HCT116 (cell line): ENCODE measurements at regions not wholly inside any gene's neighbourhood (a gene's known extent, or its start where the extent isn't known, plus 50 kb on each side); places are given as distances from the start of the nearest gene placed in this dataset.

Experiments used
- ATAC-seq: fragments of 200-7000 bp; cut with Tn5 transposase; 2 replicates; pipeline ENCODE4 v1.9.1; 2020; ENCODE audit warnings: mild to moderate bottlenecking, moderate library complexity
- BruUV-seq: library from RNA; stranded (reverse); fragments of 400-500 nt; replicated peaks from 2 replicates; lab custom pipeline; 2021; lab: Mats Ljungman, UMichigan
- CTCF ChIA-PET: fragments of 300-600 bp; sonication (Branson Sonifier 250); formaldehyde crosslinking; loops from one replicate; lab custom pipeline; 2021; ENCODE audit warnings: antibody characterized with exemption; lab: Charles Lee
- POLR2A ChIA-PET: fragments of 300-600, 350-600 bp; sonication (Branson Sonifier 250); formaldehyde crosslinking; loops from one replicate; lab custom pipeline; 2021; ENCODE audit warnings: antibody characterized with exemption; lab: Charles Lee
- RAD21 ChIA-PET, 2 experiments: fragments of 300-600 bp; sonication (Branson Sonifier 250); formaldehyde crosslinking; loops; one replicate each; lab custom pipeline; 2023; ENCODE audit warnings: low total read pairs in 2 of 2; ENCODE audit not compliant: uncharacterized antibody in 2 of 2, unreplicated experiment in 2 of 2, low non-redundant PET in 1 of 2; lab: Charles Lee
- DNase-seq: peaks from one replicate; pipeline ENCODE4 v3.0.0-alpha.2; 2010; ENCODE audit warnings: low read depth, low spot score
- H2AFZ ChIP-seq: fragments of 200-600 bp; shearing (Covaris generic), sonication (generic); 2 replicates; pipeline ENCODE4 v1.6.1; 2017; ENCODE audit warnings: low read depth, mixed run types, mixed read lengths, antibody characterized with exemption, low read length; ENCODE audit not compliant: poor library complexity, severe bottlenecking
- H3K27ac ChIP-seq: 2 replicates; pipeline ENCODE4 v1.5.1; 2012; ENCODE audit warnings: low read depth, low read length
- H3K27me3 ChIP-seq: fragments of 200-600 bp; sonication (generic); 2 replicates; pipeline ENCODE4 v1.6.1; 2016; ENCODE audit warnings: mixed run types, low read length, mixed read lengths; ENCODE audit not compliant: insufficient read depth
- H3K36me3 ChIP-seq, 2 experiments: fragments of 200-500 bp in 1 of 2; fragments of 200-600 bp in 1 of 2; sonication (Bioruptor generic) in 1 of 2; sonication (generic) in 1 of 2; 2 replicates each; pipeline versions ENCODE4 v1.5.1 to v1.6.1; 2014 to 2016; ENCODE audit warnings: low read length in 2 of 2, inconsistent platforms in 1 of 2, mixed read lengths in 1 of 2, mixed run types in 1 of 2; ENCODE audit not compliant: insufficient read depth in 2 of 2, control insufficient read depth in 1 of 2
- H3K4me1 ChIP-seq, 2 experiments: fragments of 200-600 bp in 1 of 2; sonication (generic) in 1 of 2; 2 replicates each; pipeline versions ENCODE4 v1.5.1 to v1.6.1; 2012 to 2017; ENCODE audit warnings: low read length in 2 of 2, inconsistent platforms in 1 of 2, mild to moderate bottlenecking in 1 of 2, mixed read lengths in 1 of 2, mixed run types in 1 of 2, moderate library complexity in 1 of 2; ENCODE audit not compliant: insufficient read depth in 2 of 2, control insufficient read depth in 1 of 2
- H3K4me2 ChIP-seq: fragments of 200-600 bp; sonication (generic); 2 replicates; pipeline ENCODE4 v1.6.1; 2017; ENCODE audit warnings: mixed run types, low read length, mixed read lengths
- H3K4me3 ChIP-seq, 2 experiments: fragments of 200-600 bp in 1 of 2; sonication (generic) in 1 of 2; replicated peaks in 1 of 2; 2 replicates each; pipeline ENCODE4 v1.5.1; 2011 to 2016; ENCODE audit warnings: low read length in 2 of 2, control low read depth in 1 of 2, low read depth in 1 of 2, mild to moderate bottlenecking in 1 of 2, mixed read lengths in 1 of 2, mixed run types in 1 of 2
- H3K79me2 ChIP-seq: fragments of 200-600 bp; sonication (generic); 2 replicates; pipeline ENCODE4 v1.6.1; 2017; ENCODE audit warnings: mild to moderate bottlenecking, mixed run types, low read length, moderate library complexity, mixed read lengths; ENCODE audit not compliant: insufficient read depth
- H3K9ac ChIP-seq: fragments of 200-600 bp; sonication (generic); 2 replicates; pipeline ENCODE4 v1.6.1; 2016; ENCODE audit warnings: low read length, mixed read lengths
- H3K9me2 ChIP-seq: fragments of 200-600 bp; sonication (generic), shearing (Covaris generic); 2 replicates; pipeline ENCODE4 v1.6.1; 2017; ENCODE audit warnings: mixed run types, mild to moderate bottlenecking, moderate library complexity; ENCODE audit not compliant: insufficient read depth
- H3K9me3 ChIP-seq, 2 experiments: fragments of 200-500 bp in 1 of 2; fragments of 200-600 bp in 1 of 2; sonication (Bioruptor generic) in 1 of 2; sonication (generic) in 1 of 2; 2 replicates each; pipeline ENCODE4 v1.6.1; 2014 to 2017; ENCODE audit warnings: low read length in 2 of 2, mixed read lengths in 2 of 2, inconsistent platforms in 1 of 2, low read depth in 1 of 2, mild to moderate bottlenecking in 1 of 2, mixed run types in 1 of 2, moderate library complexity in 1 of 2; ENCODE audit not compliant: control insufficient read depth in 1 of 2, insufficient read depth in 1 of 2
- H4K20me1 ChIP-seq: fragments of 200-600 bp; sonication (generic), shearing (Covaris generic); 2 replicates; pipeline ENCODE4 v1.6.1; 2017; ENCODE audit warnings: mixed run types, mild to moderate bottlenecking, moderate library complexity; ENCODE audit not compliant: insufficient read depth
- EGR1 ChIP-seq: IDR thresholded peaks from 2 replicates; pipeline ENCODE4 v1.6.1; 2012; ENCODE audit warnings: low read depth
- SIN3A ChIP-seq: IDR thresholded peaks from 2 replicates; pipeline ENCODE4 v1.6.1; 2012; ENCODE audit warnings: low read depth
- intact Hi-C: fragments of 100-400 bp; cut with micrococcal nuclease; formaldehyde crosslinking; loops from 2 replicates; pipeline ENCODE4 v1.10.0; 2022
- TF ChIP-seq, protein P1 (sequence below): IDR thresholded peaks from 2 replicates; pipeline ENCODE4 v1.6.1; 2012; ENCODE audit warnings: low read depth

DNA sequence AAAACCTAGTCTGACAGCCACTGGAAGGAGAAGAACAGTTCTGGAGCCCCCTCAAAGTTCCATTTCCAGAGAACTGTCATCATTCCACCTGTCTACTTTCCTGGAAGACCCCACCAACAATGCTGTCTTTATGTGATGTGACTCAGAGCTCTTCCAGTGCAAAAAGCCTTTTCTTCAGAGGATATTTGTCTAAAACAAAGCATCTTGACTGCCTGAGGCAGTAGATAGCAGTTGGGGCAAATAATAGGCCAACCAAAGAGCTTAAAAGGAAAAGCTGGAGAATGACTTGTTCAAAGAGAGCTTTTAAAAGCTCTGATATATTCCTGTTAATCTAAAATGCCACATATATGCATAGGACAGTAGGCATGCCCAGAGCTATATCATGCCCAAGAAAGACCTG lies 62.6 kb downstream of the MIS18A start:
- Histone ChIP-seq H3K4me1 (no peaks in the 10 kb centered on the region), H3K79me2 (no peaks in the 10 kb centered on the region), H3K4me3 (no peak overlapping the region), H3K36me3 (no peaks in the 10 kb centered on the region), H3K9ac (no peak overlapping the region), H3K27me3 (peaks cover 86% of the 10 kb centered on the region), H3K9me2 (no peaks in the 10 kb centered on the region), H3K27ac (no peak overlapping the region), H4K20me1 (no peaks in the 10 kb centered on the region), H3K9me3 (no peaks in the 10 kb centered on the region), H3K4me2 (no peak overlapping the region), H2AFZ (no peak overlapping the region)
- ChIA-PET RAD21 (no interaction called here), POLR2A (no interaction called here), CTCF (no interaction called here)
- DNase-seq (no peak), ATAC-seq (no peak)
- intact Hi-C loops: no loop called here
- TF ChIP-seq EGR1 (no peak), SIN3A (no peak)
- no TSS peak for BruUV-seq

- Histone ChIP-seq H4K20me1 (no peaks in the 10 kb centered on the region), H3K4me1 (no peaks in the 10 kb centered on the region), H3K79me2 (no peaks in the 10 kb centered on the region), H3K27me3 (peaks cover 91% of the 10 kb centered on the region), H3K36me3 (no peaks in the 10 kb centered on the region), H3K4me2 (no peak overlapping the region), H3K9me2 (no peaks in the 10 kb centered on the region), H3K9ac (no peak overlapping the region), H3K9me3 (no peaks in the 10 kb centered on the region), H3K4me3 (no peak overlapping the region), H3K27ac (no peak overlapping the region), H2AFZ (no peak overlapping the region)
- intact Hi-C loops: no loop called here
- ChIA-PET RAD21 (no interaction called here), CTCF (no interaction called here), POLR2A (no interaction called here)
- no TSS peak for BruUV-seq
- TF ChIP-seq, protein P1, sequence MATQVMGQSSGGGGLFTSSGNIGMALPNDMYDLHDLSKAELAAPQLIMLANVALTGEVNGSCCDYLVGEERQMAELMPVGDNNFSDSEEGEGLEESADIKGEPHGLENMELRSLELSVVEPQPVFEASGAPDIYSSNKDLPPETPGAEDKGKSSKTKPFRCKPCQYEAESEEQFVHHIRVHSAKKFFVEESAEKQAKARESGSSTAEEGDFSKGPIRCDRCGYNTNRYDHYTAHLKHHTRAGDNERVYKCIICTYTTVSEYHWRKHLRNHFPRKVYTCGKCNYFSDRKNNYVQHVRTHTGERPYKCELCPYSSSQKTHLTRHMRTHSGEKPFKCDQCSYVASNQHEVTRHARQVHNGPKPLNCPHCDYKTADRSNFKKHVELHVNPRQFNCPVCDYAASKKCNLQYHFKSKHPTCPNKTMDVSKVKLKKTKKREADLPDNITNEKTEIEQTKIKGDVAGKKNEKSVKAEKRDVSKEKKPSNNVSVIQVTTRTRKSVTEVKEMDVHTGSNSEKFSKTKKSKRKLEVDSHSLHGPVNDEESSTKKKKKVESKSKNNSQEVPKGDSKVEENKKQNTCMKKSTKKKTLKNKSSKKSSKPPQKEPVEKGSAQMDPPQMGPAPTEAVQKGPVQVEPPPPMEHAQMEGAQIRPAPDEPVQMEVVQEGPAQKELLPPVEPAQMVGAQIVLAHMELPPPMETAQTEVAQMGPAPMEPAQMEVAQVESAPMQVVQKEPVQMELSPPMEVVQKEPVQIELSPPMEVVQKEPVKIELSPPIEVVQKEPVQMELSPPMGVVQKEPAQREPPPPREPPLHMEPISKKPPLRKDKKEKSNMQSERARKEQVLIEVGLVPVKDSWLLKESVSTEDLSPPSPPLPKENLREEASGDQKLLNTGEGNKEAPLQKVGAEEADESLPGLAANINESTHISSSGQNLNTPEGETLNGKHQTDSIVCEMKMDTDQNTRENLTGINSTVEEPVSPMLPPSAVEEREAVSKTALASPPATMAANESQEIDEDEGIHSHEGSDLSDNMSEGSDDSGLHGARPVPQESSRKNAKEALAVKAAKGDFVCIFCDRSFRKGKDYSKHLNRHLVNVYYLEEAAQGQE: no peak
- DNase-seq (no peak), ATAC-seq (no peak)
These were observed 63.6 kb downstream of the MIS18A start for GRCh38 chr21:32215306-32215685.
